Right renal pelvis (tissue), 4 donors: ENCODE measurements at regions not wholly inside any gene's neighbourhood (a gene's known extent, or its start where the extent isn't known, plus 50 kb on each side); places are given as distances from the start of the nearest gene placed in this dataset.

Experiments
- DNase-seq, 4 donors: peaks; one replicate each; pipeline ENCODE4 v3.0.0-alpha.2; 2013; ENCODE audit warnings: low read depth in 4 of 4, low spot score in 3 of 4, missing footprints in 1 of 4

GRCh38 chr16:35745191-35745590 is 2285.8 kb downstream of the TP53TG3F start:
- DNase-seq: no peak

GRCh38 chr16:35745821-35746248 is 2286.4 kb downstream of the TP53TG3F start:
- DNase-seq: no peak

- no peak for DNase-seq
Measured at GRCh38 chr16:35746281-35746962, 2287.0 kb downstream of the TP53TG3F start.

DNA sequence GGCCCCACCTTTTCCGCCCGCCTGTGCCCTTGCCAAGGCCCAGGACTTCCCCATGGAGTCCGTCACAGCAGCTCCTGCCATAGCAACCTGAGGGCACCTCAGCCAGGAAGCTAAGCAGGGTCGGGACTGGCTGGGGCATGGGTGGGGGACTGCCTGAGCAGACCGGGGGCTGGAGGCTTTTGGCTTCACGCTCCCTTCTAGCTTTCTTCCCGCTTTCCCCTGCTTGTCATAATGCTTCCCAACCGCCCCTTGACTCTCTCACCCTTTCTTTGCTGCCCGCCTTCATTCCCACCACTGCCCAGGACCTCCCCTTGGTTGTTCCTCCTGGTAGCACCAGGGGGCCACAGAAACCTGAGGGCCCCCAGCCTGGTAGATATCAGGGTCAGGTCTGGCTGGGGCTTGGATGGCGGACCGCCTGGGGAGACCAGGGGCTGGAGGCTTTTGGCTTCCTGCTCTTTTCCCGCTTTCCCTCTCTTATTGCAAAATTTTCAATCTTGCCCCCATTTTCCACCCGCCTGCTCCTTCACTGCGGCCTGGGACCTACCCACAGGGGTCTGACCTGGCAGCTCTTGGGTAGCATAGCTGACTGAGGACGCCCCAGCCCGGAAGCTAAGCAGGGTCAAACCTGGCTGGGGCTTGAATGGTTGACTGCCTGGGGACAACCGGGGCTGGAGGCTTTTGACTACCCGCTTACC is 2287.7 kb downstream of the TP53TG3F start:
- no peak for DNase-seq

DNA sequence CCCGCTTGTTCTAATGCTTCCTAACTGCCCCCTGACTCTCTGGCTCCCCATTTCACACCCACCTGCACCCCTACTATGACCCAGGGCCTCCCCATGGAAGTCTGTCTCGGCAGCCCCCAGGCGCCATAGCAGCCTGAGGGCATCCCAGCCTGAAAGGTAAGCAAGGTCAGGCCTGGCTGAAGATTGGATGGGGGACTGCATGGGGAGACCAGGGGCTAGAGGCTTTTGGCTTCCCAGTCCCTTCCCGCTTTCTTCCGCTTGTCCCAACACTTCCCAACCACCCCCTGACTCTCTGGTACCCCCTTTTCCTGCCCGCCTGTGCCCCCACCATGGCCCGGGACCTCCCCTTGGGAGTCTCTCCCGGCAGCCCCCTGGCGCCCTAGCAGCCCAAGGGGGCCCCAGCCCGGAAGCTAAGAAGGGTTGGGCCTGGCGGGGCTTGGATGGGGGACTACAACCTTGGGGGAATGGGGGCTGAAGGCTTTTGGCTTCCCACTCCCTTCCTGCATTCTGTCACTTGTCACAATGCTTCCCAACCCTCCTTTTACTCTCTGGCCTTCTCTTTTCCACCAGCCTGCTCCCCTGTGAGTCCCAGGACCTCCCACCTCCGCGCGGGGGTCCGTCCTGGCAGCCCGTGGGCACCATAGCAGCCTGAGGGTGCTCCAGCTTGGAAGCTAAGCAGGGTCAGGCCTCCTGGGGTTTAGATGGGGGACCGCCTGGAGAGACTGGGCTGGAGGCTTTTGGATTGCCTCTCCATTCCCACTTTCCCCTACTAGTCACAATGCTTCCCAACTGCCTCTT is 2288.4 kb downstream of the TP53TG3F start:
- DNase-seq: no peak

DNA sequence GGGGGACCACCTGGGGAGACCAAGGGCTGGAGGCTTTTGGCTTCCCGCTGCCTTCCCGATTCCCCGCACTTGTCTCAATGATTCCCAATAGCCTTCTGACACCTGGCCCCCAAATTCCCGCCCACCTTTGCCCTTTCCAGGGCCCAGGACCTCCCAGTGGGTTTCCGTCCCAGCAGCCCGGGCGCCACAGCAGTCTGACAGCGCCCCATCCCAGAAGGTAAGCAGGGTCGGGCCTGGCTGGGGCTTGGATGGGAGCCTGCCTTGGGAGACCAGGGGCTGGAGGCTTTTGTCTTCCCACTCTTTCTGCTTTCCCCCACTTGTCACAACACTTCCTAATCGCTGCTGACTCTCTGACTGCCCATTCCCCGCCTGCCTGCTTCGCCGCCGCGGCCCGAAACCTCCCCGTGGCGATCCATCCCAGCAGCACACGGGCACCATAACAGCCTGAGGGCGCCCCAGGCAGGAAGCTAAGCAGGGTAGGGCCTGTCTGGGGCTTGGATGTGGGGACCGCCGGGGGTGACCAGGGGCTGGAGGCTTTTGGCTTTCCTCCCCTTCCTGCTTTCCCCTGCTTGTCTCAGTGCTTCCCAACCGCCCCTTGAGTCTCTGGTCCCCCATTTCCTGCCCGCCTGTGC is 2289.3 kb downstream of the TP53TG3F start:
- DNase-seq: no peak

DNA sequence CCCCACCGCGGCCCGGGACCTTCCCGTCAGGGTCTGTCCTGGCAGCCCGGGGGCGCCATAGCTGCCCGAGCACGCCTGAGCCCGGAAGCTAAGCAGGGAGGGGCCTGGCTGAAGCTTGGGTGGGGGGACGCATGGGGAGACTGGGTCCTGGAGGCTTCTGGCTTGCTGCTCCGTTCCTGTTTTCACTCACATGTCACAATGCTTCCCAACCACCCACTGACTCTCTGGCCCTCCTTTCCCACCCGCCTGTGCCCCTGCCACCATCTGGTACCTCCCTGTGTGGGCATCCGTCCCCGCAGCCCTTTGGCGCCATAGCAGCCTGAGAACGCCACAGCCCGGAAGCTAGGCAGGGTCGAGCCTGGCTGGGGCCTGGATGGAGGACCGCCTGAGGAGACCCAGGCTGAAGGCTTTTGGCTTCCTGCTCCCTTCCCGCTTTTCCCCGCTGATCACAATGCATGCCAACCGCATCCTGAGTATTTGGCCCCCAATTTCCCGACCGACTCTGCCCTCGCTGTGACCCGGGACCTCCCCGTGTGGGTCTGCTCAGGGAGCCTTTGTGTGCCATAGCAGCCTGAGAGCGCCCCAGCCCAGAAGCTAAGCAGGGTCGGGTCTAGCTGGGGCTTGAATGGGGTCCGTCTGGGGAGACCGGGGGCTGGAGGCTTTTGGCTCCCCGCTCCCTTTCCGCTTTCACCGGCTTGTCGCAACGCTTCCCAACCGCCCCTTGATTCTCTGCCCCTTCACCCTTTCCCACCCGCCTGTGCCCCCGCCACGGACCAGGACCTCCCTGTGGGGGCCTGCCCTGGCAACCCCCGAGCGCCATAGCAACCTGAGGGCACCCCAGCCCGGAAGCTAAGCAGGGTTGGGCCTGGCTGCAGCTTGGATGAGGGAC is 2290.1 kb downstream of the TP53TG3F start:
- DNase-seq: no peak

DNA sequence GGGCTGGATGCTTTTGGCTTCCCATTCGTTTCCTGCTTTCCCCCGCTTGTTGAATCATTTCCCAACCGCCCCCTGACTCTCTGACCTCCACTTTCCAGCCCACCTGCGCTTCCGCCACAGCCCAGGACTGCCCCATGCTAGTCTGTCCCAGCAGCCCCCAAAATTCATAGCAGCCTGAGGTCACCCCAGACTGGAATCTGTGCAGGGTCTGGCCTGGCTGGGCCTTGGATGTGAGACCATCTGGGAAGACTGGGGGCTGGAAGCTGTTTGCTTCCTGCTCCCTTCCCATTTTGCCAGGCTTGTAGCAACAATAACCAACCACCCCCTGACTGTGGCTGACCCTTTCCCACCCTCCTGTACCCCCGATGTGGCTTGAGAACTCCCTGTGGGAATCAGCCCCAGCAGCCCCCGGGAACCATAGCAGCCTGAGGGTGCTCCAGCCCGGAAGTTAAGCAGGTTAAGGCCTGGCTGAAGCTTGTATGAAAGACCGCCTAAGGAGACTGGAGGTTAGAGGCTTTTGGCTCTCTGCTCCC is 2290.8 kb downstream of the TP53TG3F start:
- DNase-seq: no peak

DNA sequence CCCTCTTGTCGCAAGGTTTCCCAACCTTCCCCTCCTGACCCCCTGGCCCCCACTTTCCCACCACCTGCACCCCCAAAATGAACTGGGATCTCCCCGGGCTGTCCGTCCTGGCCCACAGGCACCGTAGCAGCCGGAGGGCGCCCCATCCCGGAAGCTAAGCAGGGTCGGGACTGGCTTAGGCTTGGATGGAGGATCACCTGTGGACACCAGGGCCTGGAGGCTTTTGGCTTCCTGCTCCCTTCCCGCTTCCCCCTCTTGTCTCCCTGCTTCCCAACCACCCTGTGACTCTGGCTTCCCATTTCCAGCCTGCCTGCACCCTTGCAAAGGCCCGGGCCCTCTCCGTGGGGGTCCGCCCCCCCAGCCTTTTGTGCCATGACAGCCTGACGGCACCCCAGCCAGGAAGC is 2291.3 kb downstream of the TP53TG3F start:
- DNase-seq: no peak

DNA sequence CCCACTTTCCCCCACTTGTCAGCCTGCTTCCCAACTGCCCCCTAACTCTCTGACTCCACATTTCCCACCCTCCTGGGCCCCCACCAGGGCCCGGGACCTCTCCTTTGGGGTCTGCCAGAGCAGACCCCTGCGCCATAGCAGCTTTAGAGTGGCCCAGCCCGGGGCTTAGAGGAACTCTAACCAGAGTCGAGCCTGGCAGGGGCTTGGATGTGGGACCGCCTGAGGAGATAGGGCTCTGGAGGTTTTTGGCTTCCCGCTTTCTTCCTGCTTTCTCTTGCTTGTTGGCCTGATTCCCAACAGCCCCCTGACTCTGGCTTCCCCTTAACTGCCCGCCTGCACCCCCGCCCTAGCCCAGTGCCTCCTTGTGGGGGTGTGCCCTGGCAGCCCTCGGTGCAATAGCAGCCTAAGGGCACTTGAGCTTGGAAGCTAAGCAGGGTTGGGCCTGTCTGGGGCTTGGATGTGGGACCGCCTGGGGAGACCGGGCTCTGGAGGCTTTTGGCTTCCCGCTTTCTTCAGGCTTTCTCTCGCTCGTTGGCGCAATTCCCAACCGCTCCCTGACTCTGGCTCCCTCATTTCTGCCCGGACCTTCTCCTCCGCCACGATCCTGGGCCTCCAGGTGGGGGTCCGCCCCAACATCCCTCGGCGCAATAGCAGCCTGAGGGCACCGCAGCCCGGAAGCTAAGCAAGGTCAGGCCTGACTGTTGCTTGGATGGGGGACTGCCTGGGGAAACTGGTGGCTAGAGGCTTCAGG is 2292.0 kb downstream of the TP53TG3F start:
- DNase-seq: no peak

DNA sequence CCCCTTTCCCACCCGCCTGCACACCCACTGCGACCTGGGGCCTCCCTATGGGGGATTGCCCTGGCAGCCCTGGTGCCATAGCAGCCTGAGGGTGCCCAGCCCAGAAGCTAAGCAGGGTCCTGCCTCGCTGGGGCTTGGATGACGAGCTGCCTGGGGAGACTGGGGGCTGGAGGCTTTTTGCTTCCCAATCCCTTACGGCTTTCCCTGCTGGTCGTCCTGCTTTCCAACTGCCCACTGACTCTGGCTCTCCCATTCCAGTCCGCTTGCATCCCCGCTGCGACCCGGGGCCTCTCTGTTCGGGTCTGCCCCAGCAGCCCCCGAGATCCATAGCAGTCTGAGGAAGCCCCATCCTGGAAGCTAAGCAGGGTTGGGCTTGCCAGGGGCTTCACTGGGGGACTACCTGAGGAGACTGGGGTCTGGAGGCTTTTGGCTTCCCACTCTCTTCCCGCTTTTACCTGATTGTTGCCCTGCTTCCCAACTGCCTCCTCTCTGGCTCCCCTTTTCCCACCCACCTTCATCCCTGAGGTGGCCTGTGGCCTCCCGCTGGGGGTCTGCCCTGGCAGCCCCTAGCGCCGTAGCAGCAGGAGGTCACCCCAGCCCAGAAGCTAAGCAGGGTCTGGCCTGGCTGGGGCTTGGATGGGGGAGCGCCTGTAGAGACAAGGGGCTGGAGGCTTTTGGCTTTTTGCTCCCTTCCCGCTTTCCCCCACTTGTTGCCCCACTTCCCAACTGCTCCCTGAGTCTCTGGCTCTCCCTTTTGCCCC is 2292.8 kb downstream of the TP53TG3F start:
- no peak for DNase-seq

DNA sequence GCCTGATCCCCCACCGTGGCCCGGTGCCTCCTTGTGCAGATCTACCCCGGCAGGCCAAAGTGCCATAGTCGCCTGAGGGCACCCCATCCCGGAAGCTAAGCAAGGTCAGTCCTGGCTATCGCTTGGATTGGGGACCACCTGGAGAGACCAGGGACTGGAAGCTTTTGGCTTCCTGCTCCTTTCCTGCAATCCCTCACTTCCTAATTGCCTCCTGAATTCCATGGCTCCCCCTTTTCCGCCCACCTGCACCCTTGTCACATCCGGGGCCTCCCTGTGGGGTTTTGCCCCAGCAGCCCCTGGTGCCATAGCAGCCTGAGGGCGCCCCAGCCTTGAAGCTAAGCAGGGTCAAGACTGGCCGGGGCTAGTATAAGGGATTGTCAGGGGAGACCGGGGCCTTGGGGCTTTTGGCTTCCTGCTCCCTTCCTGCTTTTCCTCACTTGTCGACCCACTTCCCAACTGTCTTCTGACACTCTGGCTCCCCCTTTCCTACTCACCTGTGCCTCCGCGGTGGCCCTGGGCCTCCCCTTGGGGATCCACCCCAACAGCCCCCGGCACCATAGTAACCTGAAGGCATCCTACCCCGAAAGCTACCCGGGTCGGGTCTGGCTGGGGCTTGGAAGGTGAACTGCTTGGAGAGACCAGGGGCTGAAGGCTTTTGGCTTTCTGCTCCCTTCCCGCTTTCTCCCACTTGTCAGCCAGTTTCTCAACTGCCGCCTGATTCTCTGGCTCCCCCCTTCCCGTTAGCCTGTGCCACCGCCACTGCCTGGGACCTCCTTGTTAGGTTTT is 2293.6 kb downstream of the TP53TG3F start:
- no peak for DNase-seq

DNA sequence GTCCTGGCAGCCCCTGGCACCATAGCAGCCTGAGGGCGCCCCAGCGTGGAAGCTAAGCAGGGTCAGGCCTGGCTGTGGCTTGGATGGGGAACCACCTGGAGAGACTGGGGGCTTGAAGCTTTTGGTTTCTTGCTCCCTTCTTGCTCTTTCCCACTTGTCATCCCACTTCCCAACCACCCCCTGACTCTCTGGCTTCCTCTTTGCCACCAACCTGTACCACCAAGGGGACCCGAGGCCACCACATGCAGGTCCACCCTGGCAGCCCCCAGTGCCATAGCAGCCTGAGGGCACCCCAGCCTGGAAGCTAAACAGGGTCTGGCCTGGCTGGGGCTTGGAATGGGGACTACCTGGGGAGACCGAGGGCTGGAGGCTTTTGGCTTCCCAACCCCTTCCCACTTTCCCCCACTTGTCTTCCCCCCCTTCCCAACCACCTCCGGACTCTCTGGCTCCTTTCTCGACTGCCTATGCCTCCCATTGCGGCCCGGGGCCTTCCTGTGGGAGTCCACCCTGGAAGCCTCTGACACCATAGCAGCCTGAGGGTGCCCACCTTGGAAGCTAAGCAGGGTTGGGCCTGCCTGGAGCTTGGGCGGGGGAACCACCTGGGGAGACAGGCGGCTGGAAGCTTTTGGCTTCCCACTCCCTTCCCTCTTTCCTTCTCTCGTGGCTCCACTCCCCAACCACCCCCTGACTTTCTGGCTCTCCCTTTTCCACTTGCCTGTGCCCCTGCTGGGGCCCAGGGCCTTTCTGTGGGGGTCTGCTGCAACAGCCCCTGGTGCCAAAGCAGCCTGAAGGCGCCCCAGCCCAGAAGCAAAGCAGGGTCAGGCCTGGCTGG is 2294.4 kb downstream of the TP53TG3F start:
- DNase-seq: no peak

DNA sequence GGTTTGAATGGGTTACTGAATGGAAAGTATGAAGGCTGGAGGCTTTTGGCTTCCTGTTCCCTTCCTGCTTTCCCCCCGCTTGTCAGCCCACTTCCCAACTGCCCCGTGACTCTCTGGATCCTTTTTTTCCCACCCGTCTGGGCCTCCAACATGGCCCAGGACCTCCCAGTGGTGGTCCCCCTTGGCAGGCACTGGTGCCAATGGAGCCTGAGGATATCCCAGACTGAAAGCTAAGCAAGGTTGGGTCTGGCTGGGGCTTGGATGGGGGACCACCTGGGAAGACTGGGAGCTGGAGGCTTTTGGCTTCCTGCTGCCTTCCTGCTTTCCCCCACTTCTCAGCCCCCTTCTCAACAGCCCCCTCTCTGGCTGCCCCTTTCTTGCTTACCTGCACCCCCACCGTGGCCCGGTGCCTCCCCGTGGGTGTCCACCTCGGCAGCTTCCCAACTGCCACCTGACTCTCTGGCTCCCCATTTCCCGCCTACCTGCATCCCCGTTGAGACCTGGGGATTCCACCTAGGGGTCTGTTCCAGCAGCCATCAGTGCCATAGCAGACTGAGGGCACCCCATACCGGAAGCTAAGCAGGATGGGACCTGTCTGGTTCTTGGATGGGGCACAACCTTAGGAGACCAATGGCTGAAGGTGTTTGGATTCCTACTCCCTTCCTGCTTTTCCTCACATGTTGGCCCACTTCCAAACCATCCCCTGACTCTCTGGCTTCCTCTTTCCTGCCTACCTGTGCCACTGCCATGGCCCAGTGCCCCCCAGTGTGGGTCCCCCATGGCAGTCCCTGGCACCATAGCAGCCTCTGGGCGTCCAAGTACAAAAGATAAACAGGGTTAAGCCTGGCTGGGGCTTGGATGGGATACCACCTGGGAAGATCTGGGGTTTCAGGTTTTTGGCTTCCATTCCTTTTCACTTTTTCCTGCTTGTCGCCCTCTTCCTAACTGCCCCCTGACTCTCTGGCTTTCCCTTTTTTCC is 2295.3 kb downstream of the TP53TG3F start:
- DNase-seq: no peak

DNA sequence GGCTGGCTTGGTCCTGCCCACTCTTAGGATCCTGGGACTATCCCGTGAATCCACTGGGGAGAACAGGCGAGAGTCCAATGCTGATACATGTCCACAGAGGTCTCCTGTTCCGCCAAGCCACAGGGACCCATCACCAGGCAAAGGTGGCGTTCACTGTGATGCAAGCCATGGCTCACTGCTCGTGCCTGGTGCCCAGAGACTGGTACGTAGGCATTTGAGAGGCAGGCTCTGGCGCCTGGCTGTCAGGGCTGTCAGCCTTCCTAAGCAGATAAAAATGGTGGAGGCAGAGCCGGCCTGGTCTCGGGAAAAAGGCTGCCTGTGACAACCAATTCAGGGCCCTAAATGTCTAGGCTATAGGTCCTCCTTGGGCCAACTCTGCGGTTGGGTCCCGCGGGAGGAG is 2329.0 kb downstream of the TP53TG3F start:
- no peak for DNase-seq
